HG02981 (cell line): ENCODE measurements at regions not wholly inside any gene's neighbourhood (a gene's known extent, or its start where the extent isn't known, plus 50 kb on each side); places are given as distances from the start of the nearest gene placed in this dataset.

Experiments
- ATAC-seq: cut with Tn5 transposase; IDR thresholded peaks from one replicate; pipeline ENCODE4 v1.9.1; 2021; ENCODE audit warnings: mild to moderate bottlenecking, moderate library complexity; ENCODE audit not compliant: unreplicated experiment

DNA sequence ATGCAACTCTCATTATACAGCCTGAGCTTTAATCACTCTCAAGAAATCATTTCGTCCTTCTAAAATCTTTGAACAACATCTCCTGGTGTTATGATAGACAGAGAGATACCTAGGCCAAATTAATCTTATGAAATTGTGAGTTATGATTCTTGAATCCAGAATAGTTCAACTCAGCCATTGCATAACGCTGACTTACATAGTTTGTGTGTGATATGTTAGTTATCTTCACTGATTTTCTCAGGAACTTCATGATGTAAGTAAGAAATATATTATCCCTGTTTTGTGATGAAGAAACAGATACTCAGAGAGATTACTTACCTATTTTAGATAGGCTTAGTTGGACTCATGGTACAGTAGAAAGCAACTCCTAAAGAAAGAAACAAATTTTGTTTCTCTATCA lies 684.4 kb downstream of the ZEB2 start:
- no peak for ATAC-seq

DNA sequence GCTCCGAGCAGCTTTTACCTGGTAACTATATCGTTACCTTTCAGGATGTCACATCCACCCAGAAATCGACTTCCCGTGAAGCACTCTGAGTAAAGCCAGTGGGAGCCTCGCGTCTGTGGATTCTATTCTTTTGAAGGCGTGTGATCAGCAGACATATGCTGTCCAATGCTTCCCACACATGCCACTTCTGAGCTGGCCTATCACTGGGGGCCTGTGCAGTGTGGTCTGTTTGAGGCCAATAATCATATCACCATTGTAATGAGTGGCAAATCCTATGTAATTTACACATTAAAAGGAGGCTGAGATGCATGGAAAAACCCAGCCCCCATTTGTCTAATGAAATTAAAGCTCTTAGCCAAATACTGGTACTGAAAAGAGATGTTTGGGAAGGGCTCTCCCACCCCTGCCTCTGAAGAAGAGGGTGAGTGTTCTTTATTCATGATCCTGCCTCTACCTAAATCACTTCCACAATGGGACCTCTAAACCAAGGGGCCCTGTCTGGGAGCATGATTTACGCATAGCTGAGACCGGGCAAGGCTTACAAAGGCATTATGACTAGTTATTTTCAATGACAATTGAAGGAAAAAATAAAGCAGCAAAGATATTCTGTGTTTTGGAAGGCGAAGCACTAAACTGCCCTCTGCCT lies 686.8 kb downstream of the ZEB2 start:
- ATAC-seq: no peak

GRCh38 chr2:143830476-143830875 lies 689.4 kb downstream of the ZEB2 start:
- no peak for ATAC-seq

GRCh38 chr2:143828763-143829537 lies 691.0 kb downstream of the ZEB2 start:
- no peak for ATAC-seq

- no peak for ATAC-seq
Measured at GRCh38 chr2:143824791-143825190, 695.1 kb downstream of the ZEB2 start.

DNA sequence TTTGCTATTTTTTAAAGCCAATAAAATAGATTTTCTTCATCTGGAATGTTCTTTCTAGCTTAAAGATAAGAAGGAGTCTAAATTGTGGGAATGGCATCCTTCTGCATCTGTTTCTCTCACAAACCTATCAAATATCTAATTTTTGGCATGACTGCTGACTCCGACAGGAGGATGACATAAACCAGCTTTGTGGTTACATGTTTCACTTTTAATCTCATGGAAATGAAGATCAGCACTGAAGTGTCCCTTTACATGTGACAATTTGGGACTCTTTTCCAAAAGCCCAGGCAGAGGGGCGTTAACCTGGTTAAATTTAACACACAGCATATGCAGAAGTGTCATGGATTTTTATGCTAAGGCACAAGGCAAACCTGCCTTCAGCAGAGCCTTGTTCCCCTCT lies 694.7 kb downstream of the ARHGAP15 start:
- ATAC-seq: no peak

DNA sequence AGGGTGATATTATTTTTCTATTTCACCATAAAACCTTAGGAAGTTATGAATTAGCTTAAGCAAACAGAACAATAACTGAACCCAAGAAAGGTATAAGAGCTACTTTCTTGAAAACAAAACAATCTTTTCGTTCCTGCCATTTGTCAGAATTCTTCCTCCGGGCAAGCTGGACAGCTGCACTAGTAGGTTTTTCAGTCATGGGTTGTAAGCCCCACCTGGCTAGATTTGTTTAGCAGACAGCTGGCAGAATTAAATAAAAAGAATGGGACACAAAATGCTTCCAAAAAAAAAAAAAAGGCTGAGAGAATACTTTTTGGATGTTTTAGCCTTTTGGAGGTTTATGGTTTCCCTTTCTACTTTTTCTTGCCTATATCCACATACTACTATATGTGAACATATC lies 694.1 kb downstream of the ARHGAP15 start:
- ATAC-seq: no peak

DNA sequence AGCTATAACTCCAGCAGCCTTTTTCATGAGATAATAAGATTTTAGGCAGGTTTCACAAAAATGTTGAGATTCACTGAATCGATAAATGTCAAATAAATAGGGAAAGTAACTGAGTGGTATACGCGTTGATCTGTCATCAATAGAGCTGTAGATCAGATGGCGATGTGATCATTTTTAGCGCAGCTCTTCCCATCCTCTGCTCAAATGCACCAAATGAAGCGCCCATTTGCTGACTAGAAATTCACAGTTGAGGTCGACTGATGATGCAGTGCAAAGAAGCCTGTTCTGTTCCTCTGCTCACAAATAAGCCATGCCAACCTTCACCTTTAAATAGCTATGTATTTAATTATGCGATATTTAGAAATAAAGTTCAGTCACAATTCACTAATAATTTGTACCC lies 693.5 kb downstream of the ARHGAP15 start:
- no peak for ATAC-seq

DNA sequence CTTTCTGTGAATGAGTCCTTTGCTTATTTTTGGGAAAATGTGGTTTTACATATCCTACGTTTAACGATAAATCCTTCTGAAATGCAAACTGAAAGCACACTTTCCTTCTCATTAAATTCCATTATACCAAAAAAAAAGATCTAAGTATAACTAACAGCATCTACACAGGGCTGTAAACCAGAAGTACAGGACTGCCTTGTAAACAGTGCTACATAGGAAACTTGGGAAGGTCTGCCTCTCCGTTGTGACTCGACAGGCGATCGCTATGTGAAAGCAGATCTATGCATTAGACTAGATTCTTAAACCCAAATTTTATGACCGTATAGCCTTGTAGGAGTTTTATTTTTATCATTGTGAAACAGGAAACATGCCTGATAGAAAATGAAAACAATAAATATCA lies 690.5 kb downstream of the ARHGAP15 start:
- ATAC-seq: no peak

- no peak for ATAC-seq
Measured at GRCh38 chr2:143819190-143819735, 690.0 kb downstream of the ARHGAP15 start.
